GM20000 (cell line): ENCODE measurements at regions not wholly inside any gene's neighbourhood (a gene's known extent, or its start where the extent isn't known, plus 50 kb on each side); places are given as distances from the start of the nearest gene placed in this dataset.

Experiments used
- DNase-seq: peaks from one replicate; pipeline ENCODE4 v3.0.0; 2012; ENCODE audit warnings: low spot score
- CTCF ChIP-seq: IDR thresholded peaks from 2 replicates; pipeline ENCODE4 v1.5.1; 2012; ENCODE audit warnings: mild to moderate bottlenecking, control low read depth; ENCODE audit errors: extremely low read depth, missing control alignments

- no peak for TF ChIP-seq CTCF
- no peak for DNase-seq
Measured at GRCh38 chr5:39586185-39586584, 161.4 kb upstream of the DAB2 start.

- TF ChIP-seq CTCF: no peak
- no peak for DNase-seq
Measured at GRCh38 chr5:39584927-39585326, 160.1 kb upstream of the DAB2 start.

- no peak for DNase-seq
- no peak for TF ChIP-seq CTCF
Measured at GRCh38 chr5:39580702-39581453, 156.1 kb upstream of the DAB2 start.

- no peak for TF ChIP-seq CTCF
- DNase-seq: no peak
Measured at GRCh38 chr5:39579750-39580149, 155.0 kb upstream of the DAB2 start.

GRCh38 chr5:39578887-39579497 lies 154.2 kb upstream of the DAB2 start:
- no peak for DNase-seq
- no peak for TF ChIP-seq CTCF

- TF ChIP-seq CTCF: no peak
- DNase-seq: no peak
Measured at GRCh38 chr5:39577529-39577928, 152.7 kb upstream of the DAB2 start.

- DNase-seq: peak; percentile 15
Measured at GRCh38 chr5:39570403-39571027, 145.7 kb upstream of the DAB2 start.

More at GRCh38 chr5:39570403-39571027, 145.7 kb upstream of the DAB2 start:
- peak; percentile 17 for TF ChIP-seq CTCF
